Neural cell (in vitro differentiated cells): ENCODE measurements at regions not wholly inside any gene's neighbourhood (a gene's known extent, or its start where the extent isn't known, plus 50 kb on each side); places are given as distances from the start of the nearest gene placed in this dataset.

Experiments used
- H2AFZ ChIP-seq: fragments of 200-600, 300-800 bp; sonication (generic), shearing (Covaris generic); 2 replicates; pipeline ENCODE4 v1.6.0; 2014; ENCODE audit warnings: low read depth, mild to moderate bottlenecking, antibody characterized with exemption, low read length, moderate library complexity
- H3F3A ChIP-seq: fragments of 200-600 bp; shearing (Covaris generic); 2 replicates; pipeline ENCODE4 v1.6.1; 2016; ENCODE audit warnings: mild to moderate bottlenecking, moderate library complexity, mixed read lengths, antibody characterized with exemption, low read length; ENCODE audit not compliant: insufficient read depth, poor library complexity, severe bottlenecking
- H3K27ac ChIP-seq: fragments of 200-600, 300-800 bp; sonication (generic), shearing (Covaris generic); 2 replicates; pipeline ENCODE4 v1.5.1; 2014; ENCODE audit warnings: mild to moderate bottlenecking, low read length, moderate library complexity
- H3K27me3 ChIP-seq: fragments of 300-800, 200-600 bp; sonication (generic), shearing (Covaris generic); 2 replicates; pipeline ENCODE4 v1.6.0; 2014; ENCODE audit warnings: mild to moderate bottlenecking, low read depth, low read length, moderate library complexity; ENCODE audit not compliant: insufficient read depth
- H3K36me3 ChIP-seq: fragments of 300-800, 200-600 bp; sonication (generic), shearing (Covaris generic); 2 replicates; pipeline ENCODE4 v1.5.1; 2014; ENCODE audit warnings: mild to moderate bottlenecking, antibody characterized with exemption, low read length, moderate library complexity; ENCODE audit not compliant: insufficient read depth
- H3K4me2 ChIP-seq: fragments of 300-800, 200-600 bp; sonication (generic), shearing (Covaris generic); 2 replicates; pipeline ENCODE4 v1.6.0; 2014; ENCODE audit warnings: mild to moderate bottlenecking, low read length
- H3K4me3 ChIP-seq: fragments of 300-800, 200-600 bp; sonication (generic), shearing (Covaris generic); 2 replicates; pipeline ENCODE4 v1.5.1; 2014; ENCODE audit warnings: mild to moderate bottlenecking, low read length, moderate library complexity
- H3K79me2 ChIP-seq: fragments of 200-600 bp; shearing (Covaris generic); replicated peaks from 2 replicates; pipeline ENCODE4 v1.6.0; 2014; ENCODE audit warnings: mild to moderate bottlenecking, low read length, moderate library complexity; ENCODE audit not compliant: insufficient read depth
- H3K9ac ChIP-seq: fragments of 300-800, 200-600 bp; sonication (generic), shearing (Covaris generic); 2 replicates; pipeline ENCODE4 v1.6.1; 2016; ENCODE audit warnings: mild to moderate bottlenecking, low read length, mixed read lengths
- H3K9me2 ChIP-seq: fragments of 200-600 bp; shearing (Covaris generic); 2 replicates; pipeline ENCODE4 v1.6.1; 2016; ENCODE audit warnings: mild to moderate bottlenecking, low read length, mixed read lengths; ENCODE audit not compliant: insufficient read depth
- H3K9me3 ChIP-seq: fragments of 200-600, 300-800 bp; sonication (generic), shearing (Covaris generic); 2 replicates; pipeline ENCODE4 v1.6.1; 2016; ENCODE audit warnings: mild to moderate bottlenecking, mixed run types, low read length, moderate library complexity, mixed read lengths
- H4K20me1 ChIP-seq: fragments of 200-600 bp; shearing (Covaris generic); 2 replicates; pipeline ENCODE4 v1.6.1; 2016; ENCODE audit warnings: mild to moderate bottlenecking, mixed run types; ENCODE audit not compliant: insufficient read depth
- EP300 ChIP-seq: fragments of 450-650 bp; conservative IDR thresholded peaks from 2 replicates; pipeline ENCODE4 v1.6.1; 2014; ENCODE audit warnings: antibody characterized with exemption, mild to moderate bottlenecking, moderate library complexity; ENCODE audit not compliant: poor library complexity, severe bottlenecking
- EZH2 ChIP-seq: fragments of 200-600, 300-800 bp; shearing (Covaris generic), sonication (generic); IDR thresholded peaks from 2 replicates; pipeline ENCODE4 v1.6.1; 2014; ENCODE audit warnings: antibody characterized with exemption, low read length, borderline replicate concordance, mild to moderate bottlenecking; ENCODE audit not compliant: insufficient read depth, poor library complexity, severe bottlenecking
- MXI1 ChIP-seq: fragments of 450-650 bp; conservative IDR thresholded peaks from 2 replicates; pipeline ENCODE4 v1.6.1; 2014; ENCODE audit warnings: antibody characterized with exemption, mild to moderate bottlenecking; ENCODE audit not compliant: poor library complexity, severe bottlenecking
- POLR2AphosphoS5 ChIP-seq: IDR thresholded peaks from 2 replicates; pipeline ENCODE4 v1.6.1; 2012
- RAD21 ChIP-seq: fragments of 450-650 bp; conservative IDR thresholded peaks from 2 replicates; pipeline ENCODE4 v1.6.1; 2014; ENCODE audit warnings: antibody characterized with exemption, mild to moderate bottlenecking, moderate library complexity
- REST ChIP-seq: IDR thresholded peaks from 2 replicates; pipeline ENCODE4 v1.6.1; 2012; ENCODE audit warnings: borderline replicate concordance
- SMC3 ChIP-seq: fragments of 450-650 bp; conservative IDR thresholded peaks from 2 replicates; pipeline ENCODE4 v1.6.1; 2014; ENCODE audit warnings: antibody characterized with exemption, mild to moderate bottlenecking, moderate library complexity; ENCODE audit not compliant: poor library complexity
- TAF1 ChIP-seq: IDR thresholded peaks from 2 replicates; pipeline ENCODE4 v1.6.1; 2012; ENCODE audit warnings: low read depth
- TF ChIP-seq, protein P1 (sequence below): fragments of 450-650 bp; IDR thresholded peaks from 2 replicates; pipeline ENCODE4 v1.5.1; 2014; ENCODE audit warnings: antibody characterized with exemption, mild to moderate bottlenecking, moderate library complexity; ENCODE audit not compliant: poor library complexity, severe bottlenecking

DNA sequence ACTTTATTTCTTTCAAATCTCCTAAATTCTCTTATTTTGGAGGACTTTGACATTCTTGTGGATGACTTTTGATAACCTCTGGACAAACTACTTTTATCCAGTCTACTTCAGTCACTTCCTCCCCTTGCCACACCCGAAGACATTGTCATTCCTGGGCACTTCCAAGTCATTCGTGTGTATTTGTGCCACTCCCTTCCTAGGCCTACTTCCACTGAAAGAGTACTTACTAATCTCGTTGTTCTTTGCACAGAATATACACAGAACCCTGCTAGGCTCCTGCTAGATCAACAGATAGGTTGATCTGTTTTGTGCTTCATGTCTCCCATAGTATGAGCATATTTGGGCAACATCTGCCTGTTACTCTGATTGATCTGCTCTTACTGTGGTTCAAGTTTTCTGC lies 355.4 kb downstream of the HGF start:
- TF ChIP-seq SMC3 (no peak), MXI1 (no peak), RAD21 (no peak), POLR2AphosphoS5 (no peak), EZH2 (no peak)
- TF ChIP-seq, protein P1, sequence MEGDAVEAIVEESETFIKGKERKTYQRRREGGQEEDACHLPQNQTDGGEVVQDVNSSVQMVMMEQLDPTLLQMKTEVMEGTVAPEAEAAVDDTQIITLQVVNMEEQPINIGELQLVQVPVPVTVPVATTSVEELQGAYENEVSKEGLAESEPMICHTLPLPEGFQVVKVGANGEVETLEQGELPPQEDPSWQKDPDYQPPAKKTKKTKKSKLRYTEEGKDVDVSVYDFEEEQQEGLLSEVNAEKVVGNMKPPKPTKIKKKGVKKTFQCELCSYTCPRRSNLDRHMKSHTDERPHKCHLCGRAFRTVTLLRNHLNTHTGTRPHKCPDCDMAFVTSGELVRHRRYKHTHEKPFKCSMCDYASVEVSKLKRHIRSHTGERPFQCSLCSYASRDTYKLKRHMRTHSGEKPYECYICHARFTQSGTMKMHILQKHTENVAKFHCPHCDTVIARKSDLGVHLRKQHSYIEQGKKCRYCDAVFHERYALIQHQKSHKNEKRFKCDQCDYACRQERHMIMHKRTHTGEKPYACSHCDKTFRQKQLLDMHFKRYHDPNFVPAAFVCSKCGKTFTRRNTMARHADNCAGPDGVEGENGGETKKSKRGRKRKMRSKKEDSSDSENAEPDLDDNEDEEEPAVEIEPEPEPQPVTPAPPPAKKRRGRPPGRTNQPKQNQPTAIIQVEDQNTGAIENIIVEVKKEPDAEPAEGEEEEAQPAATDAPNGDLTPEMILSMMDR: no peak
- Histone ChIP-seq H3K4me2 (no peak overlapping the region), H3F3A (no peaks in the 10 kb centered on the region), H3K4me3 (no peak overlapping the region), H3K9me2 (no peaks in the 10 kb centered on the region), H3K9me3 (no peaks in the 10 kb centered on the region), H3K36me3 (no peaks in the 10 kb centered on the region), H3K9ac (no peak overlapping the region), H4K20me1 (no peaks in the 10 kb centered on the region), H3K27ac (no peak overlapping the region), H2AFZ (no peak overlapping the region), H3K79me2 (no peaks in the 10 kb centered on the region), H3K27me3 (no peaks in the 10 kb centered on the region)

DNA sequence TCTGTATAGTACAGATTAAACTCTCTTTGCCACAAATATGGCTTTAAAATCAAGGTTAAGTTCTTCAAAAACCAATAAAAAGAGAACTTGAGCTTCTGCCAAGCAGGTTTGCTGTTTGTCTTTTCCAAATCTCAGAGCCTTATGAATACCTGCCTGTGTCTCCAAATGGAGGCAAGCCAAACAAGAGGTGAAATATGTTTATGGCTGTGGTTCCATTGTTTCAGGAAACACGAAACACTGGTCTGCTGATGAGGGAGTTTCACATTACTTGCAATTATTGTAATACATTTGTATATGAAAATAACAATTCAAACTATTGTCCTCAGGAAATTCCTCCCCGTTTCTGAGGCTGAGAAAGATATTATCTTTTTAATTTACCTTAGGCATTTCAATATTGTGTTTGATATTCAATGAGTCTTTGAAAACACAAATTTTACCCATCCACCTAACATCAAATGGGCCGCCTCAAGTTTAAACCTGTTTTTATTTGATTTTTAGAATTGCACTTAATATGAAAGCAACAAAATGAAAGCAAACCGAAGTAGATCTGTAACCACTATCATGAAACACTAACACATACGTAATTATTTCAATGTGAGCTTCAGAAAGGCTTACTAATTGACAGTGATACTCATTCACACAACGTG lies 359.3 kb downstream of the HGF start:
- no peaks in the 10 kb centered on the region for H3K27me3 ChIP-seq
- no peak overlapping the region for H3K9ac ChIP-seq
- H2AFZ ChIP-seq: no peak overlapping the region
- H3K79me2 ChIP-seq: no peaks in the 10 kb centered on the region
- no peaks in the 10 kb centered on the region for H4K20me1 ChIP-seq
- no peaks in the 10 kb centered on the region for H3F3A ChIP-seq
- H3K36me3 ChIP-seq: no peaks in the 10 kb centered on the region
- H3K27ac ChIP-seq: no peak overlapping the region
- no peak overlapping the region for H3K4me3 ChIP-seq
- H3K4me2 ChIP-seq: no peak overlapping the region
- no peaks in the 10 kb centered on the region for H3K9me3 ChIP-seq
- H3K9me2 ChIP-seq: no peaks in the 10 kb centered on the region
- no peak for TF ChIP-seq EZH2
- no peak for TF ChIP-seq REST
- TF ChIP-seq POLR2AphosphoS5: no peak
- no peak for TF ChIP-seq RAD21
- TF ChIP-seq EP300: no peak
- TF ChIP-seq MXI1: no peak

DNA sequence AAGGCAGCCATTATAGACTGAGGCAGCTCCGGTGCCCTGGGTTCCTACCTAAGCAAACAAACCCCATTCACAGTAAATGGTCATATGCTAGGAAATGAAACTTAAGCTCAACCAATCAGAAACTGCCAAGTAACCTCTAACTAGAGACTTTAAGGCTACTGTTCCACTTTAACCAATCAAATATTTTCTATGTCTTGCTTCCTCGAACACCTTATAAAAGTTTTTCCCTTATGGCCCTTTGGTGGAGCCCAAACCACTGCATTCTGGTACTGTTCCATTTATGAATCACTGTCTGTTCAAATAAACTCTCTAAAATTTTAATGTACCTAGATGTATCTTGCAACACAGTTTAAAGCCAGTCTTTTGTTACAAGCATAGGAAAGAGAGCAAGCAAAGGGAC lies 361.1 kb downstream of the HGF start:
- Histone ChIP-seq H3K4me2 (no peak overlapping the region), H3K4me3 (no peak overlapping the region), H3K9me3 (no peaks in the 10 kb centered on the region), H4K20me1 (no peaks in the 10 kb centered on the region), H3K27ac (no peak overlapping the region), H3K79me2 (no peaks in the 10 kb centered on the region), H3K9me2 (no peaks in the 10 kb centered on the region), H2AFZ (no peak overlapping the region), H3K27me3 (no peaks in the 10 kb centered on the region), H3K36me3 (no peaks in the 10 kb centered on the region), H3F3A (no peaks in the 10 kb centered on the region), H3K9ac (no peak overlapping the region)
- no peak for TF ChIP-seq POLR2AphosphoS5
- no peak for TF ChIP-seq REST
- TF ChIP-seq, protein P1: no peak
- no peak for TF ChIP-seq EP300
- TF ChIP-seq TAF1: no peak
- TF ChIP-seq SMC3: no peak
- TF ChIP-seq RAD21: no peak
- TF ChIP-seq EZH2: no peak
- TF ChIP-seq MXI1: no peak
